Thoracic aorta (tissue), 2 donors: ENCODE measurements at regions not wholly inside any gene's neighbourhood (a gene's known extent, or its start where the extent isn't known, plus 50 kb on each side); places are given as distances from the start of the nearest gene placed in this dataset.

Experiments
- ATAC-seq: fragments of 150-250 bp; one replicate; pipeline ENCODE4 v1.8.0; 2017; ENCODE audit warnings: low read depth; ENCODE audit not compliant: insufficient number of reproducible peaks, low FRiP score
- DNase-seq: peaks from one replicate; pipeline ENCODE4 v3.0.0-alpha.2; 2020; ENCODE audit warnings: low spot score
- H3K27ac ChIP-seq, 2 donors: fragments of 200-600 bp; sonication (generic); 1 replicate in 1 of 2; 2 replicates in 1 of 2; pipeline ENCODE4 v1.5.1; 2016; ENCODE audit warnings: mild to moderate bottlenecking in 2 of 2, moderate library complexity in 2 of 2
- H3K27me3 ChIP-seq: fragments of 200-600 bp; sonication (generic); replicated peaks from 2 replicates; pipeline ENCODE4 v1.6.0; 2016; ENCODE audit warnings: mild to moderate bottlenecking; ENCODE audit not compliant: insufficient read depth
- H3K36me3 ChIP-seq: fragments of 200-600 bp; sonication (generic); one replicate; pipeline ENCODE4 v1.5.1; 2016
- H3K4me1 ChIP-seq, 2 donors: fragments of 200-600 bp; sonication (generic); 1 replicate in 1 of 2; 2 replicates in 1 of 2; pipeline versions ENCODE4 v1.5.1 to v1.6.0; 2016; ENCODE audit warnings: low read depth in 2 of 2, mild to moderate bottlenecking in 1 of 2; ENCODE audit not compliant: control insufficient read depth in 1 of 2
- H3K4me3 ChIP-seq: fragments of 200-600 bp; sonication (generic); 2 replicates; pipeline ENCODE4 v1.5.1; 2016; ENCODE audit warnings: mild to moderate bottlenecking
- H3K9me3 ChIP-seq: fragments of 200-600 bp; sonication (generic); 2 replicates; pipeline ENCODE4 v1.5.1; 2016
- CTCF ChIP-seq: fragments of 200-600 bp; sonication (generic); IDR thresholded peaks from one replicate; pipeline ENCODE4 v1.5.1; 2019; ENCODE audit warnings: antibody characterized with exemption

GRCh38 chr11:70846781-70847655 is 405.4 kb downstream of the SHANK2 start:
- H3K9me3 ChIP-seq = no peaks in the 10 kb centered on the region
- TF ChIP-seq CTCF = no peak
- no peaks in the 10 kb centered on the region for H3K36me3 ChIP-seq
- H3K4me1 ChIP-seq = no peaks in the 10 kb centered on the region
- no peaks in the 10 kb centered on the region for H3K27me3 ChIP-seq
- no peak overlapping the region for H3K27ac ChIP-seq
- no peak overlapping the region for H3K4me3 ChIP-seq
- ATAC-seq (no peak), DNase-seq (no peak)

- H3K4me1 ChIP-seq = no peaks in the 10 kb centered on the region
- no peaks in the 10 kb centered on the region for H3K9me3 ChIP-seq
- DNase-seq (no peak), ATAC-seq (no peak)
- H3K36me3 ChIP-seq = no peaks in the 10 kb centered on the region
- no peaks in the 10 kb centered on the region for H3K27me3 ChIP-seq
- no peak overlapping the region for H3K27ac ChIP-seq
- no peak overlapping the region for H3K4me3 ChIP-seq
- no peak for TF ChIP-seq CTCF
Observed at GRCh38 chr11:70848243-70848750, 404.1 kb downstream of the SHANK2 start.

GRCh38 chr11:70849031-70849430 is 403.3 kb downstream of the SHANK2 start:
- Histone ChIP-seq H3K4me3 (no peak overlapping the region), H3K9me3 (no peaks in the 10 kb centered on the region), H3K4me1 (no peaks in the 10 kb centered on the region), H3K36me3 (no peaks in the 10 kb centered on the region), H3K27ac (no peak overlapping the region), H3K27me3 (no peaks in the 10 kb centered on the region)
- DNase-seq = no peak
- ATAC-seq = no peak
- TF ChIP-seq CTCF = no peak

- no peak for TF ChIP-seq CTCF
- Histone ChIP-seq H3K27me3 (no peaks in the 10 kb centered on the region), H3K4me1 (no peaks in the 10 kb centered on the region), H3K27ac (no peak overlapping the region), H3K4me3 (no peak overlapping the region), H3K9me3 (no peaks in the 10 kb centered on the region), H3K36me3 (no peaks in the 10 kb centered on the region)
- ATAC-seq (no peak), DNase-seq (no peak)
Observed at GRCh38 chr11:70851308-70851707, 401.1 kb downstream of the SHANK2 start.

GRCh38 chr11:70851907-70852306 is 400.5 kb downstream of the SHANK2 start:
- Histone ChIP-seq H3K4me1 (no peaks in the 10 kb centered on the region), H3K27me3 (no peaks in the 10 kb centered on the region), H3K9me3 (no peaks in the 10 kb centered on the region), H3K36me3 (no peaks in the 10 kb centered on the region), H3K4me3 (no peak overlapping the region), H3K27ac (no peak overlapping the region)
- ATAC-seq (no peak), DNase-seq (no peak)
- no peak for TF ChIP-seq CTCF
